K562 (cell line): ENCODE measurements at regions not wholly inside any gene's neighbourhood (a gene's known extent, or its start where the extent isn't known, plus 50 kb on each side); places are given as distances from the start of the nearest gene placed in this dataset.

Experiments
- ADNP ChIP-seq: fragments of 200-800 bp; sonication (Bioruptor generic); IDR thresholded peaks from 2 replicates; pipeline ENCODE4 v1.6.1; 2016; ENCODE audit warnings: missing genetic modification characterization, missing compliant biosample characterization
- EZH2 ChIP-seq: IDR thresholded peaks from 2 replicates; pipeline ENCODE4 v1.6.1; 2012; ENCODE audit warnings: low read depth, mild to moderate bottlenecking, inconsistent platforms, low read length, borderline replicate concordance
- RAD21 ChIP-seq, 2 experiments: fragments of 250-450 bp in 1 of 2; fragments of 450-650 bp in 1 of 2; sonication (Bioruptor Pico) in 1 of 2; formaldehyde crosslinking in 1 of 2; IDR thresholded peaks in 1 of 2; conservative IDR thresholded peaks in 1 of 2; 2 replicates each; pipeline versions ENCODE4 v1.4.0 to v1.8.0; 2020 to 2022; ENCODE audit warnings: mild to moderate bottlenecking in 2 of 2, moderate library complexity in 1 of 2
- RBBP5 ChIP-seq: fragments of 200-600 bp; sonication (generic); IDR thresholded peaks from 2 replicates; pipeline ENCODE4 v1.6.1; 2012; ENCODE audit warnings: borderline replicate concordance, mild to moderate bottlenecking, low read length, control low read depth, inconsistent platforms; ENCODE audit not compliant: insufficient read depth, poor library complexity, severe bottlenecking
- RFX5 ChIP-seq: IDR thresholded peaks from 2 replicates; pipeline ENCODE4 v1.6.1; 2011; ENCODE audit warnings: low read depth, mild to moderate bottlenecking, improper control_type of control experiment, low read length
- ZNF431 ChIP-seq: sonication (generic); formaldehyde crosslinking; IDR thresholded peaks from 2 replicates; pipeline ENCODE4 v1.8.0; 2022; ENCODE audit warnings: mild to moderate bottlenecking, missing genetic modification reagents
- ZNF785 ChIP-seq: fragments of 250-450 bp; sonication (Bioruptor Pico); IDR thresholded peaks from 2 replicates; pipeline ENCODE4 v1.4.0; 2020; ENCODE audit warnings: mild to moderate bottlenecking
- TF ChIP-seq, protein P1 (sequence below), 3 experiments: IDR thresholded peaks in 2 of 3; conservative IDR thresholded peaks in 1 of 3; 2 replicates each; pipeline ENCODE4 v1.5.1; 2011 to 2012; ENCODE audit warnings: low read length in 3 of 3, mild to moderate bottlenecking in 3 of 3, control low read depth in 2 of 3, improper control_type of control experiment in 1 of 3, inconsistent platforms in 1 of 3, low read depth in 1 of 3, mixed read lengths in 1 of 3, moderate library complexity in 1 of 3; ENCODE audit not compliant: insufficient read depth in 2 of 3
- TF ChIP-seq, protein P2 (sequence below): sonication (generic); formaldehyde crosslinking; IDR thresholded peaks from 2 replicates; pipeline ENCODE4 v1.8.0; 2022; ENCODE audit warnings: mild to moderate bottlenecking, low read depth, missing genetic modification reagents
- TF ChIP-seq, protein P3 (sequence below): fragments of 450-650 bp; formaldehyde crosslinking; IDR thresholded peaks from 2 replicates; pipeline ENCODE4 v1.4.0; 2022; ENCODE audit warnings: missing genetic modification characterization

DNA sequence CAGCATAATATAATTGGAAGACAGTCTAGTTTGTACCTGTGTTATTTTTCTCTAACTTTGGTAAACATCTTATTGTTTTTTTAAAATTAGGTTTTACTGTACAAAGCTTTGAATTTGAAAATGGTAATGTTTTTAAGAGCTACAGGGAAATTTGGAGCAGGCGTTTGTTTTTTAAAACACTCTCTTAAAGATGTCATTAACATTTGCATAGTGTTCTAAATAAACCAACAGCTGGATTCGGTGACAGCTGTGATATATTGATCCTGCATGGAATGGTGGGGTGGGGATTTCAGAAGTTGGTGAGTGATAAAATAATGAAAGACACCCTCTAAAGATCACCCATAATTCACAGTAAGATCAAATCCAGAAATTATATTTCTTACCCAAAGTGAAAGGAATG, 97.9 kb upstream of the PRL start:
- TF ChIP-seq, protein P1, sequence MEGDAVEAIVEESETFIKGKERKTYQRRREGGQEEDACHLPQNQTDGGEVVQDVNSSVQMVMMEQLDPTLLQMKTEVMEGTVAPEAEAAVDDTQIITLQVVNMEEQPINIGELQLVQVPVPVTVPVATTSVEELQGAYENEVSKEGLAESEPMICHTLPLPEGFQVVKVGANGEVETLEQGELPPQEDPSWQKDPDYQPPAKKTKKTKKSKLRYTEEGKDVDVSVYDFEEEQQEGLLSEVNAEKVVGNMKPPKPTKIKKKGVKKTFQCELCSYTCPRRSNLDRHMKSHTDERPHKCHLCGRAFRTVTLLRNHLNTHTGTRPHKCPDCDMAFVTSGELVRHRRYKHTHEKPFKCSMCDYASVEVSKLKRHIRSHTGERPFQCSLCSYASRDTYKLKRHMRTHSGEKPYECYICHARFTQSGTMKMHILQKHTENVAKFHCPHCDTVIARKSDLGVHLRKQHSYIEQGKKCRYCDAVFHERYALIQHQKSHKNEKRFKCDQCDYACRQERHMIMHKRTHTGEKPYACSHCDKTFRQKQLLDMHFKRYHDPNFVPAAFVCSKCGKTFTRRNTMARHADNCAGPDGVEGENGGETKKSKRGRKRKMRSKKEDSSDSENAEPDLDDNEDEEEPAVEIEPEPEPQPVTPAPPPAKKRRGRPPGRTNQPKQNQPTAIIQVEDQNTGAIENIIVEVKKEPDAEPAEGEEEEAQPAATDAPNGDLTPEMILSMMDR (IDR thresholded peaks at IDR 0.05 in 2 of 3, conservative IDR thresholded peaks at IDR 0.05 in 1 of 3; ENCODE audit: insufficient read depth in 2 of 3, low read depth in 1 of 3, low read length in 3 of 3) = no peak
- TF ChIP-seq ZNF431 (CRISPR knock-in tag) (no peak), EZH2 (no peak), ZNF785 (CRISPR knock-in tag) (no peak), RFX5 (no peak), RAD21 (CRISPR knock-in tag; conservative IDR thresholded peaks at IDR 0.05 in 1 of 2, IDR thresholded peaks at IDR 0.05 in 1 of 2) (no peak), RBBP5 (no peak), ADNP (no peak)
- TF ChIP-seq, protein P2, sequence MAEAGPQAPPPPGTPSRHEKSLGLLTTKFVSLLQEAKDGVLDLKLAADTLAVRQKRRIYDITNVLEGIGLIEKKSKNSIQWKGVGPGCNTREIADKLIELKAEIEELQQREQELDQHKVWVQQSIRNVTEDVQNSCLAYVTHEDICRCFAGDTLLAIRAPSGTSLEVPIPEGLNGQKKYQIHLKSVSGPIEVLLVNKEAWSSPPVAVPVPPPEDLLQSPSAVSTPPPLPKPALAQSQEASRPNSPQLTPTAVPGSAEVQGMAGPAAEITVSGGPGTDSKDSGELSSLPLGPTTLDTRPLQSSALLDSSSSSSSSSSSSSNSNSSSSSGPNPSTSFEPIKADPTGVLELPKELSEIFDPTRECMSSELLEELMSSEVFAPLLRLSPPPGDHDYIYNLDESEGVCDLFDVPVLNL (CRISPR knock-in tag) = no peak
- TF ChIP-seq, protein P3, sequence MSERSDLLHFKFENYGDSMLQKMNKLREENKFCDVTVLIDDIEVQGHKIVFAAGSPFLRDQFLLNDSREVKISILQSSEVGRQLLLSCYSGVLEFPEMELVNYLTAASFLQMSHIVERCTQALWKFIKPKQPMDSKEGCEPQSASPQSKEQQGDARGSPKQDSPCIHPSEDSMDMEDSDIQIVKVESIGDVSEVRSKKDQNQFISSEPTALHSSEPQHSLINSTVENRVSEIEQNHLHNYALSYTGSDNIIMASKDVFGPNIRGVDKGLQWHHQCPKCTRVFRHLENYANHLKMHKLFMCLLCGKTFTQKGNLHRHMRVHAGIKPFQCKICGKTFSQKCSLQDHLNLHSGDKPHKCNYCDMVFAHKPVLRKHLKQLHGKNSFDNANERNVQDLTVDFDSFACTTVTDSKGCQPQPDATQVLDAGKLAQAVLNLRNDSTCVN = no peak
